ENCODE measurements at regions not wholly inside any gene's neighbourhood (a gene's known extent, or its start where the extent isn't known, plus 50 kb on each side); places are given as distances from the start of the nearest gene placed in this dataset.

GRCh38 chr20:50272030-50272723, 81.5 kb downstream of the CEBPB start:
- no peak for ATAC-seq
- TF ChIP-seq PPARA (CRISPR knock-in tag; IDR thresholded peaks at IDR 0.05; ENCODE audit: borderline replicate concordance) (no peak), SNAI2 (CRISPR knock-in tag; IDR thresholded peaks at IDR 0.05) (no peak), ZFP3 (CRISPR knock-in tag; IDR thresholded peaks at IDR 0.05) (no peak), TSHZ2 (CRISPR knock-in tag; IDR thresholded peaks at IDR 0.05) (no peak), RARB (CRISPR knock-in tag; IDR thresholded peaks at IDR 0.05) (no peak), ZC3H10 (CRISPR knock-in tag; IDR thresholded peaks at IDR 0.05) (no peak), ISL1 (CRISPR knock-in tag; IDR thresholded peaks at IDR 0.05) (no peak), TCF4 (CRISPR knock-in tag; IDR thresholded peaks at IDR 0.05; ENCODE audit: borderline replicate concordance) (no peak), CSDC2 (CRISPR knock-in tag; IDR thresholded peaks at IDR 0.05) (no peak), ZNF70 (CRISPR knock-in tag; IDR thresholded peaks at IDR 0.05) (no peak), CSRNP3 (CRISPR knock-in tag; IDR thresholded peaks at IDR 0.05) (no peak), ARNTL (CRISPR knock-in tag; IDR thresholded peaks at IDR 0.05; ENCODE audit: borderline replicate concordance, low read depth) (no peak), GLIS3 (CRISPR knock-in tag; IDR thresholded peaks at IDR 0.05) (no peak)
- TF ChIP-seq, protein P1, sequence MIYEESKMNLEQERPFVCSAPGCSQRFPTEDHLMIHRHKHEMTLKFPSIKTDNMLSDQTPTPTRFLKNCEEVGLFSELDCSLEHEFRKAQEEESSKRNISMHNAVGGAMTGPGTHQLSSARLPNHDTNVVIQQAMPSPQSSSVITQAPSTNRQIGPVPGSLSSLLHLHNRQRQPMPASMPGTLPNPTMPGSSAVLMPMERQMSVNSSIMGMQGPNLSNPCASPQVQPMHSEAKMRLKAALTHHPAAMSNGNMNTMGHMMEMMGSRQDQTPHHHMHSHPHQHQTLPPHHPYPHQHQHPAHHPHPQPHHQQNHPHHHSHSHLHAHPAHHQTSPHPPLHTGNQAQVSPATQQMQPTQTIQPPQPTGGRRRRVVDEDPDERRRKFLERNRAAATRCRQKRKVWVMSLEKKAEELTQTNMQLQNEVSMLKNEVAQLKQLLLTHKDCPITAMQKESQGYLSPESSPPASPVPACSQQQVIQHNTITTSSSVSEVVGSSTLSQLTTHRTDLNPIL (CRISPR knock-in tag; IDR thresholded peaks at IDR 0.05; ENCODE audit: low read depth): no peak

DNA sequence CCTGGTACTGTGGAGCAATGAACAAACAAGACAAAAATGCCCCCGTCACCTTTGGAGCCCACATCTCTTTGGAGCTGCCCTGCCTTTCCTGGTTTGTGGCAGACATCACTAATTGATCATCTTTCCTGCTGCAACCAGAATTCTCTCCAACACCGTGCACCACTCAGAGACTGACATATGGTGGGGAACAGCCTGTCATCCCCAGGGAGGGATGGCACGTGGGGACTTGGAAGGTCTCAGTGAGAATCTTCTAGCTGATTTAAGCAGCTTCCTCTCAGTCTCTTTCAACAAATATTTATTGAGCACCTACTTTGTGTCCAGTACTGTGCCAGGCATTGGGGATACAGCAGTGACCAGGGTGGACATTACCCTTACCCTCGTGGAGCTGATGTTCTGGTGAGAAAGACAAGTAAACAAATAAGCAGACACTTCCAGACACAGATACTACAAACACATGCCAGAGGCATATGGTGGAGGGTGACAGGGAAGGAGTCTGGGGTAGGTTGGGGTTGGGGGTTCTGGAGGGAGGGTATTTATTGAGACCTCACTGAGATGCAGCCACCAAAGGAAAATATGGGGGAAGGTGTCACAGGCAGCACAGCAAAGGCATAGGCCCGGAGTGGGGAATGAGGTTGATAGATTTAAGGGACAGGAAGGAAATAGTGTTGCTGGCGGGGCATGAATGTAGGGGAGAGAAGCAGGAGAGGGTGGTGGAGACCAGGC, 82.3 kb downstream of the CEBPB start:
- TF ChIP-seq PPARA (CRISPR knock-in tag; IDR thresholded peaks at IDR 0.05; ENCODE audit: borderline replicate concordance) (no peak), CSRNP3 (CRISPR knock-in tag; IDR thresholded peaks at IDR 0.05) (no peak), ZC3H10 (CRISPR knock-in tag; IDR thresholded peaks at IDR 0.05) (no peak), ZFP30 (CRISPR knock-in tag; IDR thresholded peaks at IDR 0.05) (no peak), RARB (CRISPR knock-in tag; IDR thresholded peaks at IDR 0.05) (no peak), CSDC2 (CRISPR knock-in tag; IDR thresholded peaks at IDR 0.05) (no peak), ZNF8 (CRISPR knock-in tag; IDR thresholded peaks at IDR 0.05) (no peak), TCF4 (CRISPR knock-in tag; IDR thresholded peaks at IDR 0.05; ENCODE audit: borderline replicate concordance) (no peak), SNAI2 (CRISPR knock-in tag; IDR thresholded peaks at IDR 0.05) (no peak), ZNF70 (CRISPR knock-in tag; IDR thresholded peaks at IDR 0.05) (no peak)
- TF ChIP-seq, protein P2, sequence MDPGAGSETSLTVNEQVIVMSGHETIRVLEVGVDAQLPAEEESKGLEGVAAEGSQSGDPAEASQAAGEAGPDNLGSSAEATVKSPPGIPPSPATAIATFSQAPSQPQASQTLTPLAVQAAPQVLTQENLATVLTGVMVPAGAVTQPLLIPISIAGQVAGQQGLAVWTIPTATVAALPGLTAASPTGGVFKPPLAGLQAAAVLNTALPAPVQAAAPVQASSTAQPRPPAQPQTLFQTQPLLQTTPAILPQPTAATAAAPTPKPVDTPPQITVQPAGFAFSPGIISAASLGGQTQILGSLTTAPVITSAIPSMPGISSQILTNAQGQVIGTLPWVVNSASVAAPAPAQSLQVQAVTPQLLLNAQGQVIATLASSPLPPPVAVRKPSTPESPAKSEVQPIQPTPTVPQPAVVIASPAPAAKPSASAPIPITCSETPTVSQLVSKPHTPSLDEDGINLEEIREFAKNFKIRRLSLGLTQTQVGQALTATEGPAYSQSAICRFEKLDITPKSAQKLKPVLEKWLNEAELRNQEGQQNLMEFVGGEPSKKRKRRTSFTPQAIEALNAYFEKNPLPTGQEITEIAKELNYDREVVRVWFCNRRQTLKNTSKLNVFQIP (CRISPR knock-in tag; IDR thresholded peaks at IDR 0.05; ENCODE audit: borderline replicate concordance, low read depth): no peak
- no peak for ATAC-seq

Data from SK-N-SH treated with all-trans-retinoic acid at 6 μM for 48 hours (cell line).